GM18951 (cell line): ENCODE measurements at regions not wholly inside any gene's neighbourhood (a gene's known extent, or its start where the extent isn't known, plus 50 kb on each side); places are given as distances from the start of the nearest gene placed in this dataset.

Experiments used
- POLR2A ChIP-seq: IDR thresholded peaks from 4 replicates; pipeline ENCODE4 v1.6.1; 2011; ENCODE audit warnings: mild to moderate bottlenecking; ENCODE audit not compliant: insufficient read length, insufficient read depth; ENCODE audit errors: extremely low read depth
- in situ Hi-C: fragments of 300-500 bp; cut with MboI; formaldehyde crosslinking; loops from one replicate; pipeline ENCODE4 v1.12.0; 2022; ENCODE audit warnings: low sequenced_read_pairs, mixed read lengths, inconsistent platforms; ENCODE audit not compliant: unreplicated experiment

- no peak for TF ChIP-seq POLR2A
- in situ Hi-C loops = no loop called here
These were observed 345.5 kb upstream of the CDH4 start for GRCh38 chr20:60906555-60906954.

- in situ Hi-C loops = no loop called here
- no peak for TF ChIP-seq POLR2A
These were observed 338.8 kb upstream of the CDH4 start for GRCh38 chr20:60913298-60913697.

GRCh38 chr20:60921022-60921622 lies 330.9 kb upstream of the CDH4 start:
- TF ChIP-seq POLR2A = no peak
- in situ Hi-C loops = no loop called here

- no peak for TF ChIP-seq POLR2A
- in situ Hi-C loops = no loop called here
These were observed 325.2 kb upstream of the CDH4 start for GRCh38 chr20:60926831-60927230.

GRCh38 chr20:60928341-60928740 lies 323.7 kb upstream of the CDH4 start:
- no peak for TF ChIP-seq POLR2A
- in situ Hi-C loops = no loop called here

- in situ Hi-C loops = no loop called here
- TF ChIP-seq POLR2A = no peak
These were observed 321.9 kb upstream of the CDH4 start for GRCh38 chr20:60930023-60930790.

- in situ Hi-C loops = no loop called here
- TF ChIP-seq POLR2A = no peak
These were observed 320.4 kb upstream of the CDH4 start for GRCh38 chr20:60931696-60932095.

- in situ Hi-C loops = no loop called here
- TF ChIP-seq POLR2A = no peak
These were observed 317.3 kb upstream of the CDH4 start for GRCh38 chr20:60934724-60935123.

- TF ChIP-seq POLR2A = no peak
- in situ Hi-C loops = no loop called here
These were observed 316.1 kb upstream of the CDH4 start for GRCh38 chr20:60935971-60936370.

GRCh38 chr20:60937585-60937984 lies 314.5 kb upstream of the CDH4 start:
- TF ChIP-seq POLR2A = no peak
- in situ Hi-C loops = no loop called here

GRCh38 chr20:60941379-60941778 lies 310.7 kb upstream of the CDH4 start:
- TF ChIP-seq POLR2A = no peak
- in situ Hi-C loops = no loop called here

GRCh38 chr20:60947819-60948218 lies 304.2 kb upstream of the CDH4 start:
- in situ Hi-C loops = no loop called here
- no peak for TF ChIP-seq POLR2A

GRCh38 chr20:60948224-60948623 lies 303.8 kb upstream of the CDH4 start:
- in situ Hi-C loops = no loop called here
- TF ChIP-seq POLR2A = no peak

GRCh38 chr20:60950561-60950960 lies 301.5 kb upstream of the CDH4 start:
- TF ChIP-seq POLR2A = no peak
- in situ Hi-C loops = no loop called here

GRCh38 chr20:60950974-60951373 lies 301.1 kb upstream of the CDH4 start:
- in situ Hi-C loops = no loop called here

GRCh38 chr20:60952861-60953260 lies 299.2 kb upstream of the CDH4 start:
- no peak for TF ChIP-seq POLR2A
- in situ Hi-C loops = no loop called here

More at GRCh38 chr20:60950974-60951373, 301.1 kb upstream of the CDH4 start:
- no peak for TF ChIP-seq POLR2A
